ENCODE measurements at regions not wholly inside any gene's neighbourhood (a gene's known extent, or its start where the extent isn't known, plus 50 kb on each side); places are given as distances from the start of the nearest gene placed in this dataset.
"Not testable (repeated sequence)": the region's sequence is repeated elsewhere in the genome, so short reads cannot be mapped to it uniquely, and the experiment has no call there.

GRCh38 chr14:42563313-42563712 lies 956.6 kb downstream of the LRFN5 start:
- in situ Hi-C loops (cut with HindIII; ENCODE audit: low sequenced_read_pairs) = no loop called here

GRCh38 chr14:42556551-42556950 lies 949.9 kb downstream of the LRFN5 start:
- in situ Hi-C loops (cut with HindIII; ENCODE audit: low sequenced_read_pairs) = no loop called here

GRCh38 chr14:42555365-42555764 lies 948.7 kb downstream of the LRFN5 start:
- in situ Hi-C loops (cut with HindIII; ENCODE audit: low sequenced_read_pairs) = no loop called here

- in situ Hi-C loops (cut with HindIII; ENCODE audit: low sequenced_read_pairs) = no loop called here
These were observed 947.4 kb downstream of the LRFN5 start for GRCh38 chr14:42554091-42554490.

- in situ Hi-C loops (cut with HindIII; ENCODE audit: low sequenced_read_pairs) = no loop called here
These were observed 943.6 kb downstream of the LRFN5 start for GRCh38 chr14:42550310-42550709.

GRCh38 chr14:42548349-42548748 lies 941.7 kb downstream of the LRFN5 start:
- in situ Hi-C loops (cut with HindIII; ENCODE audit: low sequenced_read_pairs) = no loop called here

- in situ Hi-C loops (cut with HindIII; ENCODE audit: low sequenced_read_pairs) = no loop called here
These were observed 939.0 kb downstream of the LRFN5 start for GRCh38 chr14:42545636-42546035.

- in situ Hi-C loops (cut with HindIII; ENCODE audit: low sequenced_read_pairs) = no loop called here
These were observed 934.9 kb downstream of the LRFN5 start for GRCh38 chr14:42541535-42542001.

GRCh38 chr14:42535397-42535796 lies 928.7 kb downstream of the LRFN5 start:
- in situ Hi-C loops (cut with HindIII; ENCODE audit: low sequenced_read_pairs) = no loop called here

- in situ Hi-C loops (cut with HindIII; ENCODE audit: low sequenced_read_pairs) = no loop called here
These were observed 926.8 kb downstream of the LRFN5 start for GRCh38 chr14:42533476-42533875.

- in situ Hi-C loops (cut with HindIII; ENCODE audit: low sequenced_read_pairs) = no loop called here
These were observed 925.5 kb downstream of the LRFN5 start for GRCh38 chr14:42532194-42532593.

GRCh38 chr14:42527141-42527540 lies 920.5 kb downstream of the LRFN5 start:
- in situ Hi-C loops (cut with HindIII; ENCODE audit: low sequenced_read_pairs) = no loop called here

- in situ Hi-C loops (cut with HindIII; ENCODE audit: low sequenced_read_pairs) = no loop called here
These were observed 917.0 kb downstream of the LRFN5 start for GRCh38 chr14:42523666-42524065.

- in situ Hi-C loops (cut with HindIII; ENCODE audit: low sequenced_read_pairs) = no loop called here
These were observed 911.3 kb downstream of the LRFN5 start for GRCh38 chr14:42517806-42518500.

- in situ Hi-C loops (cut with HindIII; ENCODE audit: low sequenced_read_pairs) = no loop called here
These were observed 907.2 kb downstream of the LRFN5 start for GRCh38 chr14:42513837-42514236.

- in situ Hi-C loops (cut with HindIII; ENCODE audit: low sequenced_read_pairs) = no loop called here
These were observed 903.4 kb downstream of the LRFN5 start for GRCh38 chr14:42510071-42510470.

- in situ Hi-C loops (cut with HindIII; ENCODE audit: low sequenced_read_pairs) = no loop called here
These were observed 901.7 kb downstream of the LRFN5 start for GRCh38 chr14:42508209-42508946.

- in situ Hi-C loops (cut with HindIII; ENCODE audit: low sequenced_read_pairs) = no loop called here
These were observed 897.8 kb downstream of the LRFN5 start for GRCh38 chr14:42504433-42504832.

GRCh38 chr14:42499137-42499536 lies 892.5 kb downstream of the LRFN5 start:
- in situ Hi-C loops (cut with HindIII; ENCODE audit: low sequenced_read_pairs) = no loop called here

- in situ Hi-C loops (cut with HindIII; ENCODE audit: low sequenced_read_pairs) = no loop called here
These were observed 883.9 kb downstream of the LRFN5 start for GRCh38 chr14:42490536-42490935.

- in situ Hi-C loops (cut with HindIII; ENCODE audit: low sequenced_read_pairs) = no loop called here
These were observed 882.3 kb downstream of the LRFN5 start for GRCh38 chr14:42488965-42489364.

- in situ Hi-C loops (cut with HindIII; ENCODE audit: low sequenced_read_pairs) = not testable (repeated sequence)
These were observed 875.8 kb downstream of the LRFN5 start for GRCh38 chr14:42482345-42482971.

Data from endothelial cell of hepatic sinusoid (primary cell).